H1 (cell line): ENCODE measurements at regions not wholly inside any gene's neighbourhood (a gene's known extent, or its start where the extent isn't known, plus 50 kb on each side); places are given as distances from the start of the nearest gene placed in this dataset.

ENCODE experiments used
- CTCF ChIA-PET: fragments of 300-600 bp; sonication (Branson Sonifier 250); formaldehyde crosslinking; loops from one replicate; lab custom pipeline; 2021; ENCODE audit not compliant: partially characterized antibody; lab: Charles Lee
- POLR2A ChIA-PET: fragments of 300-600 bp; sonication (Branson Sonifier 250); formaldehyde crosslinking; loops from one replicate; lab custom pipeline; 2021; ENCODE audit warnings: inconsistent platforms; ENCODE audit not compliant: partially characterized antibody; lab: Charles Lee
- DNase-seq, 2 experiments: peaks; one replicate each; pipeline versions ENCODE4 v3.0.0 to v3.0.0-alpha.2; 2010 to 2022; ENCODE audit warnings: low spot score in 2 of 2, low read depth in 1 of 2, mixed read lengths in 1 of 2
- FAIRE-seq: peaks from 2 replicates; lab custom pipeline; 2011; peaks lifted over from hg19 to GRCh38; lab: Jason Lieb, UNC
- H2AFZ ChIP-seq: 2 replicates; pipeline ENCODE4 v1.8.1; 2012; ENCODE audit warnings: low read length, inconsistent platforms
- H2AK5ac ChIP-seq: 2 replicates; pipeline ENCODE4 v1.6.1; 2013; ENCODE audit warnings: low read depth, low read length
- H2BK120ac ChIP-seq: replicated peaks from 2 replicates; pipeline ENCODE3; 2013; ENCODE audit warnings: low read depth, low read length, inconsistent platforms
- H2BK12ac ChIP-seq: 2 replicates; pipeline ENCODE4 v1.6.1; 2013; ENCODE audit warnings: low read depth, low read length
- H2BK15ac ChIP-seq: 2 replicates; pipeline ENCODE4 v1.6.1; 2013; ENCODE audit warnings: low read length
- H2BK20ac ChIP-seq: 2 replicates; pipeline ENCODE4 v1.6.1; 2013; ENCODE audit warnings: low read length
- H2BK5ac ChIP-seq: 2 replicates; pipeline ENCODE4 v1.6.1; 2013; ENCODE audit warnings: low read depth, low read length
- H3K14ac ChIP-seq: 2 replicates; pipeline ENCODE4 v1.6.1; 2013; ENCODE audit warnings: inconsistent platforms; ENCODE audit not compliant: insufficient read length
- H3K18ac ChIP-seq: 2 replicates; pipeline ENCODE4 v1.6.1; 2013; ENCODE audit warnings: low read length; ENCODE audit errors: extremely low read depth
- H3K23ac ChIP-seq: 2 replicates; pipeline ENCODE4 v1.6.1; 2013; ENCODE audit warnings: inconsistent platforms; ENCODE audit not compliant: insufficient read length
- H3K23me2 ChIP-seq: 2 replicates; pipeline ENCODE4 v1.6.1; 2013; ENCODE audit warnings: low read depth, low read length
- H3K27ac ChIP-seq: 2 replicates; pipeline ENCODE4 v1.6.1; 2011; ENCODE audit warnings: low read depth, low read length, inconsistent platforms
- H3K27me3 ChIP-seq, 4 experiments: replicated peaks in 1 of 4; 1 replicate in 1 of 4; 2 replicates in 3 of 4; pipeline versions ENCODE4 v1.6.1 to v1.8.1; 2011 to 2013; ENCODE audit warnings: low read length in 3 of 4, mild to moderate bottlenecking in 3 of 4, inconsistent platforms in 2 of 4, mixed read lengths in 2 of 4, moderate library complexity in 1 of 4; ENCODE audit not compliant: control insufficient read depth in 3 of 4, insufficient read depth in 3 of 4; ENCODE audit errors: extremely low read depth in 1 of 4
- H3K36me3 ChIP-seq, 4 experiments: 2 replicates each; pipeline versions ENCODE4 v1.6.1 to v1.8.1; 2011 to 2013; ENCODE audit warnings: mild to moderate bottlenecking in 4 of 4, low read length in 3 of 4, moderate library complexity in 2 of 4, control low read depth in 1 of 4, inconsistent platforms in 1 of 4; ENCODE audit not compliant: insufficient read depth in 4 of 4, control insufficient read depth in 2 of 4
- H3K4ac ChIP-seq: replicated peaks from 2 replicates; pipeline ENCODE3; 2013; ENCODE audit warnings: low read length, low read depth, mixed read lengths, inconsistent platforms; ENCODE audit not compliant: insufficient read length
- H3K4me1 ChIP-seq, 4 experiments: replicated peaks in 1 of 4; 1 replicate in 1 of 4; 2 replicates in 3 of 4; pipeline versions ENCODE4 v1.6.1 to v1.8.1; 2011 to 2013; ENCODE audit warnings: low read length in 3 of 4, inconsistent platforms in 2 of 4, mixed read lengths in 1 of 4; ENCODE audit not compliant: insufficient read depth in 4 of 4, control insufficient read depth in 3 of 4
- H3K4me2 ChIP-seq, 2 experiments: 2 replicates each; pipeline versions ENCODE4 v1.6.1 to v1.8.1; 2011 to 2013; ENCODE audit warnings: low read depth in 2 of 2, low read length in 2 of 2, control low read depth in 1 of 2, inconsistent platforms in 1 of 2, mild to moderate bottlenecking in 1 of 2; ENCODE audit not compliant: insufficient read depth in 1 of 2
- H3K4me3 ChIP-seq, 4 experiments: fragments of 200-600, 300-600 bp in 1 of 4; sonication (generic), shearing (Covaris generic), sonication (Bioruptor Twin) in 1 of 4; 2 replicates each; pipeline versions ENCODE4 v1.5.1 to v1.8.1; 2011 to 2016; ENCODE audit warnings: low read length in 4 of 4, low read depth in 3 of 4, control low read depth in 2 of 4, inconsistent platforms in 2 of 4, mild to moderate bottlenecking in 2 of 4, mixed read lengths in 1 of 4, moderate library complexity in 1 of 4; ENCODE audit not compliant: insufficient read depth in 2 of 4; ENCODE audit errors: extremely low read depth in 1 of 4
- H3K56ac ChIP-seq: replicated peaks from 2 replicates; pipeline ENCODE3; 2013; ENCODE audit warnings: low read depth, mild to moderate bottlenecking, mixed read lengths, low read length, inconsistent platforms; ENCODE audit not compliant: insufficient read length
- H3K79me1 ChIP-seq: 2 replicates; pipeline ENCODE4 v1.6.1; 2013; ENCODE audit warnings: low read depth, low read length, control low read depth
- H3K79me2 ChIP-seq, 2 experiments: 2 replicates each; pipeline versions ENCODE4 v1.6.1 to v1.8.1; 2012 to 2013; ENCODE audit warnings: low read length in 2 of 2, mild to moderate bottlenecking in 2 of 2, inconsistent platforms in 1 of 2; ENCODE audit not compliant: insufficient read depth in 2 of 2, control insufficient read depth in 1 of 2
- H3K9ac ChIP-seq, 4 experiments: replicated peaks in 1 of 4; 1 replicate in 1 of 4; 2 replicates in 3 of 4; pipeline versions ENCODE4 v1.6.1 to v1.8.1; 2011 to 2013; ENCODE audit warnings: low read depth in 3 of 4, low read length in 3 of 4, control low read depth in 2 of 4, mild to moderate bottlenecking in 2 of 4, moderate library complexity in 2 of 4, inconsistent platforms in 1 of 4; ENCODE audit errors: extremely low read depth in 1 of 4
- H3K9me3 ChIP-seq, 2 experiments: 2 replicates each; pipeline versions ENCODE4 v1.6.1 to v1.8.1; 2012 to 2013; ENCODE audit warnings: mild to moderate bottlenecking in 2 of 2, moderate library complexity in 2 of 2, control low read depth in 1 of 2, inconsistent platforms in 1 of 2, low read depth in 1 of 2, low read length in 1 of 2, mixed read lengths in 1 of 2; ENCODE audit not compliant: insufficient read depth in 2 of 2
- H4K20me1 ChIP-seq, 2 experiments: replicated peaks in 1 of 2; 2 replicates each; pipeline versions ENCODE3 to v1.8.1; 2011 to 2013; ENCODE audit warnings: inconsistent platforms in 2 of 2, low read length in 2 of 2, mild to moderate bottlenecking in 1 of 2; ENCODE audit not compliant: insufficient read depth in 2 of 2, control insufficient read depth in 1 of 2
- H4K5ac ChIP-seq: 2 replicates; pipeline ENCODE4 v1.6.1; 2013; ENCODE audit warnings: low read length, low read depth, mixed read lengths, inconsistent platforms; ENCODE audit not compliant: insufficient read length
- H4K8ac ChIP-seq: 2 replicates; pipeline ENCODE4 v1.8.0; 2013; ENCODE audit warnings: mild to moderate bottlenecking, moderate library complexity, low read length, inconsistent platforms; ENCODE audit not compliant: insufficient read depth; ENCODE audit errors: extremely low read depth
- H4K91ac ChIP-seq: replicated peaks from 2 replicates; pipeline ENCODE3; 2013; ENCODE audit warnings: low read length, mixed read lengths, inconsistent platforms; ENCODE audit not compliant: insufficient read length
- BACH1 ChIP-seq: IDR thresholded peaks from 2 replicates; pipeline ENCODE4 v1.6.1; 2012; ENCODE audit warnings: low read length, improper control_type of control experiment
- CHD1 ChIP-seq: IDR thresholded peaks from 2 replicates; pipeline ENCODE4 v1.6.1; 2012; ENCODE audit warnings: low read depth, low read length, improper control_type of control experiment
- EP300 ChIP-seq, 2 experiments: IDR thresholded peaks; 1 replicate in 1 of 2; 2 replicates in 1 of 2; pipeline ENCODE4 v1.6.1; 2011 to 2012; ENCODE audit warnings: low read depth in 2 of 2, low read length in 2 of 2, mild to moderate bottlenecking in 2 of 2, borderline replicate concordance in 1 of 2, inconsistent platforms in 1 of 2, moderate library complexity in 1 of 2
- GABPA ChIP-seq: IDR thresholded peaks from 2 replicates; pipeline ENCODE4 v1.6.1; 2011; ENCODE audit warnings: mild to moderate bottlenecking, low read length, moderate library complexity, borderline replicate concordance; ENCODE audit not compliant: insufficient read depth
- GTF2F1 ChIP-seq: IDR thresholded peaks from 2 replicates; pipeline ENCODE4 v1.6.1; 2012; ENCODE audit warnings: low read depth, low read length, improper control_type of control experiment, borderline replicate concordance
- HDAC6 ChIP-seq: IDR thresholded peaks from one replicate; pipeline ENCODE4 v1.7.1; 2012; ENCODE audit warnings: low read depth, mild to moderate bottlenecking, inconsistent platforms, low read length, moderate library complexity
- KDM5A ChIP-seq: fragments of 200-600 bp; IDR thresholded peaks from 2 replicates; pipeline ENCODE4 v1.7.1; 2012; ENCODE audit warnings: mild to moderate bottlenecking, low read length, inconsistent platforms, mixed read lengths
- NANOG ChIP-seq: IDR thresholded peaks from 2 replicates; pipeline ENCODE4 v1.6.1; 2011; ENCODE audit warnings: low read length, low read depth, mild to moderate bottlenecking, inconsistent platforms; ENCODE audit not compliant: insufficient read depth, poor library complexity, severe bottlenecking
- PHF8 ChIP-seq: fragments of 200-600 bp; sonication (generic); conservative IDR thresholded peaks from 2 replicates; pipeline ENCODE4 v1.7.1; 2012; ENCODE audit warnings: low read depth, mild to moderate bottlenecking, inconsistent platforms, low read length, moderate library complexity
- POLR2A ChIP-seq, 2 experiments: IDR thresholded peaks; 1 replicate in 1 of 2; 2 replicates in 1 of 2; pipeline ENCODE4 v1.6.1; 2011; ENCODE audit warnings: low read depth in 2 of 2, low read length in 2 of 2, mild to moderate bottlenecking in 2 of 2; ENCODE audit errors: control extremely low read depth in 1 of 2
- POU5F1 ChIP-seq: IDR thresholded peaks from 2 replicates; pipeline ENCODE4 v1.6.1; 2011; ENCODE audit warnings: low read depth, mild to moderate bottlenecking, low read length, moderate library complexity
- RAD21 ChIP-seq, 2 experiments: IDR thresholded peaks in 1 of 2; conservative IDR thresholded peaks in 1 of 2; 2 replicates each; pipeline ENCODE4 v1.6.1; 2011; ENCODE audit warnings: low read depth in 2 of 2, low read length in 2 of 2, improper control_type of control experiment in 1 of 2, inconsistent platforms in 1 of 2, mild to moderate bottlenecking in 1 of 2, moderate library complexity in 1 of 2
- RXRA ChIP-seq: IDR thresholded peaks from 2 replicates; pipeline ENCODE4 v1.6.1; 2011; ENCODE audit warnings: low read depth, mild to moderate bottlenecking, low read length, moderate library complexity; ENCODE audit not compliant: insufficient read depth
- SIN3A ChIP-seq, 2 experiments: IDR thresholded peaks in 1 of 2; conservative IDR thresholded peaks in 1 of 2; 2 replicates each; pipeline ENCODE4 v1.6.1; 2011 to 2012; ENCODE audit warnings: low read length in 2 of 2, improper control_type of control experiment in 1 of 2, low read depth in 1 of 2, mild to moderate bottlenecking in 1 of 2
- TCF12 ChIP-seq: IDR thresholded peaks from 2 replicates; pipeline ENCODE4 v1.6.1; 2011; ENCODE audit warnings: low read depth, mild to moderate bottlenecking, low read length

GRCh38 chr4:100876546-100876945, 358.7 kb upstream of the EMCN start:
- no peak overlapping the region for H2AFZ ChIP-seq
- no peak overlapping the region for H3K27ac ChIP-seq
- no peaks in the 10 kb centered on the region for H4K20me1 ChIP-seq
- no peak overlapping the region for H3K4ac ChIP-seq
- no peak for FAIRE-seq
- TF ChIP-seq KDM5A, result no peak
- no peak for TF ChIP-seq CHD1
- TF ChIP-seq EP300 (IDR thresholded peaks at IDR 0.05; ENCODE audit: borderline replicate concordance in 1 of 2, low read depth in 2 of 2, low read length in 2 of 2), result no peak
- TF ChIP-seq SIN3A (conservative IDR thresholded peaks at IDR 0.05 in 1 of 2, IDR thresholded peaks at IDR 0.05 in 1 of 2; ENCODE audit: low read depth in 1 of 2, low read length in 2 of 2), result no peak
- no peak for TF ChIP-seq TCF12
- no peak for TF ChIP-seq RAD21 (IDR thresholded peaks at IDR 0.05 in 1 of 2, conservative IDR thresholded peaks at IDR 0.05 in 1 of 2; ENCODE audit: low read depth in 2 of 2, low read length in 2 of 2)
- no peak for TF ChIP-seq BACH1
- no peak for TF ChIP-seq NANOG
- TF ChIP-seq RXRA, result no peak
- TF ChIP-seq GTF2F1, result no peak
- TF ChIP-seq POLR2A (IDR thresholded peaks at IDR 0.05; ENCODE audit: control extremely low read depth in 1 of 2, low read depth in 2 of 2, low read length in 2 of 2), result no peak
- no peak for TF ChIP-seq PHF8
- TF ChIP-seq HDAC6, result no peak
- no peak for TF ChIP-seq GABPA
- no peak for TF ChIP-seq POU5F1
- H4K91ac ChIP-seq, result no peak overlapping the region
- no peaks in the 10 kb centered on the region for H3K4me1 ChIP-seq
- no peaks in the 10 kb centered on the region for H3K27me3 ChIP-seq
- no peaks in the 10 kb centered on the region for H3K9me3 ChIP-seq
- H3K79me1 ChIP-seq, result no peaks in the 10 kb centered on the region
- no peak overlapping the region for H2AK5ac ChIP-seq
- no peak overlapping the region for H3K14ac ChIP-seq
- no peak overlapping the region for H3K9ac ChIP-seq
- H2BK5ac ChIP-seq, result no peak overlapping the region
- H3K56ac ChIP-seq, result no peak overlapping the region
- no peak overlapping the region for H4K5ac ChIP-seq
- H2BK20ac ChIP-seq, result no peak overlapping the region
- no peak overlapping the region for H3K4me3 ChIP-seq
- H2BK12ac ChIP-seq, result no peak overlapping the region
- ChIA-PET CTCF (interaction anchor here (0.9 to 1.4 kb wide), 2 partner anchors 9 to 28 kb away, joined by 4 to 5 read pairs; no protein-coding TSS in a partner anchor), POLR2A (no interaction called here)
- H3K23me2 ChIP-seq, result no peaks in the 10 kb centered on the region
- H2BK15ac ChIP-seq, result no peak overlapping the region
- H3K36me3 ChIP-seq, result no peaks in the 10 kb centered on the region
- H3K23ac ChIP-seq, result no peak overlapping the region
- no peak overlapping the region for H2BK120ac ChIP-seq
- no peak overlapping the region for H4K8ac ChIP-seq
- no peak overlapping the region for H3K18ac ChIP-seq
- no peak for DNase-seq
- H3K4me2 ChIP-seq, result no peak overlapping the region
- H3K79me2 ChIP-seq, result no peaks in the 10 kb centered on the region
